NCI-H2081 (cell line): ENCODE measurements at regions not wholly inside any gene's neighbourhood (a gene's known extent, or its start where the extent isn't known, plus 50 kb on each side); places are given as distances from the start of the nearest gene placed in this dataset.
A peak's percentile ranks its signal among the peaks of the same experiment; 100 is the strongest.
"Not testable (repeated sequence)": the region's sequence is repeated elsewhere in the genome, so short reads cannot be mapped to it uniquely, and the experiment has no call there.

Experiments used
- DNase-seq, 2 experiments: peaks; one replicate each; lab custom pipeline; 2025; lab: John Stamatoyannopoulos, UW

DNA sequence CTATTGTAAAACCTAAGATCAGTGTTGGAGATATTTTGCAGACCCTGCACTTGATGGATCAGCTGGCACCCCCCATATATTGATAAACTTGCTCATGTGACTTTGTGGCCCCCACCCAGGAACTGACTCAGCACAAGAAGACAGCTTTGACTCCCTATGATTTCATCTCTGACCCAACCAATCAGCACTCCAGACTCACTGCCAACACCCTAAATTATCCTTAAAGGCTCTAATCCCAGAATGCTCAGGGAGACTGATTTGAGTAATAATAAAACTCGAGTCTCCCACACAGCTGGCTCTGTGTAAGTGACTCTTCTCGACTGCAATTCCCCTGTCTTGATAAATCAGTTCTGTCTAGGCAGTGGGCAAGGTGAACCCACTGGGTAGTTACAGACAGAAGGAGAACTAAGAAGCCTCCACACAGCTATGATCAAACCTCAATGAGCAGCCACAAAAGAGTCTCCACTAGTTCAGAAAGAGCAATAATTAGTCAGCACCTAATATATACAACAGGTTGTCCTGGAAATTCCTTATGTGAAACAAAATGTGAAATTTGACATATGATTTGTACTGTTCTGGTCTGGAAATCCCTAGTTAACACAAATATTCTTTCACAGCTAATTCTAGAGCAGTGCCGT is 52.2 kb downstream of the ACTL7B start:
- no peak for DNase-seq

DNA sequence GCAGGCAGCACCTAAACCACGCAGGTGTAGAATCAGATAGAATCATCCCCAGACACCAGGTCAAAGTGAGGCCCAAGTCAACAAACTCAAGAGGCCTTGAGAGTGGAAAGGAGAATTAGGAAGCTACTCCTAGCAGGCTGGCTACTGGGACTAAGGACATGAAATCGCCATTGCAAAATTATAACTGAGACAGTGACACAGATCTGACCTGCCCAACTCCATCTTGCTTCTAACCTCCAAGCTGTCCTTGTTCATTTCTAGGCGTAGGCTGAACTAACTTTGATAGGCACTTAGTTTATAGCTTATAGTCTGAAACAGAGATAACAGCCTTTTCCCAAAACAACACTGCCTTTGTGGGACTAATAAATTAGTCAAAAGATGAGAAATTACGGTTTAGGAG is 52.8 kb downstream of the ACTL7B start:
- no peak for DNase-seq

DNA sequence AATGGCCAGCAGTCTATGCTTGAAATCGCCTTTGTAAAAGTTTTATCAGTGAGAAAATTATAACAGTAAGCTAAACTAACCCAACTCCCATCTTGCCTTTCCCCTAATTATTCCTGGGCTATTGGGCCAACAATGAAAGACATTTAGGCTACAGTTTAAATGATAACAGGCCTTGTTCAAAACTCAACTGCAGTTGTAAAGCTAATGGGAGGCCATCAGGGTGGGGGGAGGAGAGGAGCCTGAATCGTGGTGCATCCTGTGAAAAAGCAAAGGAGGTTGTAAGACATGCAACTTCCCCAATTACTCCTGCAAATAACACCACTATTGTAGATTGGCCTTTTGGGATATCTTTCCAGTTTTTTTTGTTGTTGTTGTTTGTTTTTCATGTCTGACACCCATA is 53.8 kb downstream of the ACTL7B start:
- DNase-seq, result no peak

DNA sequence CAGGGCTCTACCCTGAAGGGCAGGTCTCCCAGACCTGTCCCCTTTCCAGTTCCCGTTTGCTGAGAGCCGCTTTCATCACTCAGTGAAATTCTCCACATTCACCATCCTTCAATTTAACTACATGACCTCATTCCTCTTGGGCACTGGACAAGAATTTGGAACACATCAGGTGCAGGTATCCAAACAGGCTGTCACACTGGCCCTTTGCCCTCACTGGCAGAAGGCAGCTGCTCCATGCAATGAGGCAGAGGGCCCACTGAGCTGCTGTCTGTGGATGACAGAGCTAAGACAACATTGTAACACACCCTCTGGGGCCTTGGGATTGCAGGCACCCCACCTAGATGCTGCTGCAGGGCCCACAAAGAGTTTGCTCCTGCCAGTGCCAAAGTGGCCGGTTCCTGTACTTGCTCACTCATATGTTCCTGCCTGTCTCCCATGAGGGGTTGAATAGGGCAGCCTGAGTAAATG is 55.1 kb downstream of the ACTL7B start:
- no peak for DNase-seq

DNA sequence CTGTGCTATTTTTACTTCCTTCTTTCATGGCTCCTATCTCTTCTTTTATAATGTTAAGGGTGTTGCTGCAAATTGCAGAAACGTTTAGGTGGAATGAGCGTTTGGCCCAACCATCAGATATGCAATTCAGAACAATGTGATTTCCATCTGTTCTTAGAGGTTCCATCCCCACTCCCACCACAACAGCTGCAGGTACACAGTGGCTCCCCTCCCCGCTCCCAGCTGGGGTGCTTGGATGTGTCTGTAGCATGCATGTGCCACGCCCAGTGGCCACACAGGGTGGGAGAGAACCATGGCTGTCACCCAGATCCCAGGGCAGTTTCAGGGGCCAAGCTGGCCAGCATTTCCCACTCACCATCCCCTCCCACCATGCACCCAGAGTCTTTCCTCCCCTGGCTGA is 62.2 kb downstream of the ACTL7B start:
- DNase-seq, result no peak

DNA sequence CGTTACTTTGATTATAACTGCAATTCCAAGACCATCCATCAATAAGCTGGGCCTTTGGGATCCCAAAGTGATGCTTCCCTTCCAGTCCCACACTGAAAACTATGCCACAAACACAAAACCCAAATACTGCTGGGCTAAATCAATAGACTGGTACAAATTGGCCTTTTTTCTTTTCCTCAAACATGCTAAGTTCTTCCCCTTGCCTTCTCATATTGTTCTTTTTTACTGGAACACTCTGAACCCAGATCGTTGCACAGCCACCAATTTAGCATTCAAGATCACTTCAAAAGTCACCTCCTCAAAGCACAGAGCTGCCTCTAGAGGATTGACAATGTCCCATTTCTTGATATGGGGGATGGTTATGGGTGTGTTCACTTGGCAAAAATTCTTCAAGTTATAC is 66.0 kb downstream of the ACTL7B start:
- DNase-seq, result no peak

DNA sequence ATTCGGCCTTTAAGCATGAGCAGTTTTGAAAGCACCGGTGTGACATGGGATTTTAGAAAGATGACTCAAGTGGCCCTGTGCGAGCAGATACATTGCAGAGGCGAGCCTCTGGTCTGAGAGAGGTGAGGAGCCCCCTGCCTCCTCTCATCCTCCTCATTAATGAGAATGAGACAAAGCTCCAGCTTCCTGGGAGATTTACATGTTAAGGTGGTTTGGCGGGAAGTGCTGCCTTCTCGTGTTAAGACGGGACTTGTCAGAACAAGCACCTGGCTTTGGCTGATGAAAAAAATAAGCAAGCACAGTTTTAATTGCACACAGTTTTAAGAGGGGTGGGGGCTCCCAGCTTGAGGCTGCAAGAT is 68.1 kb downstream of the ACTL7B start:
- DNase-seq, result no peak

DNA sequence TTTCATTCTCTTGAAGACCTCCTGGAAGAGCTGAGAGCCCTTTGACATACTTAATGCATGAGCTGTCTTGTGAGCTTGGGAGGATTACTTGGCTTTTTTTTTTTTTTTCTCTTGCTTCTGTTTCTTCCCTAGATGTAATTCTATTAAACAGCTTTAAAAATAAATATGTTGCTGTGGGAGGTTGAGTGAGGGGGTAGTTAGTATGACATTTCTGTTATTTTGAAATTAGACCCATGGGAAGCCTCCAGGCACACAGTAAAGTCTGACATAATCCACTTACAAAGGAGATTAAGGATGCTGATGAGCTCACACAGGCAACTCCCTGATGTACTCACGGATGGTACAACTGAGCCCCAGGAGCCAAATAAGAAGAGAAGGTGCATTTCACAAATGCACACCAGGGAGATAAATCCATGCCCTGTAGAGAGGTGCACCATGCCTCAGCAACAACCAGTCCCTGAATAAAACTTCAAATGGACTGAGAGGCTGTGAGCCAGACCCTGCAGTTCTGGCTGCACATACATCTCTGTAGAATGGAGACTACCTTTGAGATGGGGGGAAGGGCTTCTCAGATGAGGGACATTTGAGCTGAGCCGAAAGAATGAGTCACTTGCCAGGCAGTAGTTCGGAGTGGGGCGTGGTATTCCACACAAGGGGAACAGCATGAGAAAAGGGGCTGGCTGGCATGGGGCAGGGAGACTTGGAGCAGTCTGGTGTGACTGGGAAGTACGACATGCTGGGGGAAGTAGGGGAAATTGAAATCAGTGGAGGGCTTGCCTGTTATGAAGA is 68.7 kb downstream of the ACTL7B start:
- DNase-seq, result no peak

DNA sequence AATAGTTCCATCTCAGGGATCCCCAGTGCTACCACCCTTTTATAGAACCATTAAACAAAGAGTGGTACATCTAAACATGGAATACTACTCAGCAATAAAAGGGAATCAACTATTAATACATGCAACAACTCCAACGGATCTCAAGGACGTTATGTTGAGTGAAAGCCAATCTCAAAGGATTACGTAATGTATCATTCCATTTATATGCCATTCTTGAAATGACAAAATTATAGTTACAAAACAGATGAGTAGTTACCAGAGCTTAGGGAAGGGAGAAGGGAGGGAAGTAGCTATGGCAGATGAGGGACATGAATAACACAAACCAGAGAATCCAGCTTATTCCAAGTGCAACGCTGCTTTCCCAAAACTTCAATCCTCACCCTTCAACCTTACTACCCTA is 69.5 kb downstream of the ACTL7B start:
- no peak for DNase-seq

DNA sequence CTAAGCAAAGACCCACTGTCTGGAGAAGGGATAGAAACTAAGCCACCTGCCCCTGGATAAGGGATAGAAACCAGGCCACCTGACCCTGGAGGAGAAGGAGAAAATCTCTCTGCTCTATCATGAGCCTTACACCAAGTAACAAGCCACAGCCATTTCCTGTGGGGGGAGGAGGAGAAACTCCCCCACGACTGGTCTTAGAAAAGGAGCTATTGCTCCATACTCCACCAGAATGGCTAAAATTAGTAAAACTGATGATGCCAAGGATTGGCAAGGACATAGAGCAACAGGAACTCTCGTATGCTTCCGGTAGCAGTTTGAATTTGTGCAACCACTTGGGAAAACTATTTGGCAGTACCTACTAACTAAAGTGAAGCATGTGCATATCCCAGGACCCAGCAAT is 70.8 kb downstream of the ACTL7B start:
- no peak for DNase-seq

DNA sequence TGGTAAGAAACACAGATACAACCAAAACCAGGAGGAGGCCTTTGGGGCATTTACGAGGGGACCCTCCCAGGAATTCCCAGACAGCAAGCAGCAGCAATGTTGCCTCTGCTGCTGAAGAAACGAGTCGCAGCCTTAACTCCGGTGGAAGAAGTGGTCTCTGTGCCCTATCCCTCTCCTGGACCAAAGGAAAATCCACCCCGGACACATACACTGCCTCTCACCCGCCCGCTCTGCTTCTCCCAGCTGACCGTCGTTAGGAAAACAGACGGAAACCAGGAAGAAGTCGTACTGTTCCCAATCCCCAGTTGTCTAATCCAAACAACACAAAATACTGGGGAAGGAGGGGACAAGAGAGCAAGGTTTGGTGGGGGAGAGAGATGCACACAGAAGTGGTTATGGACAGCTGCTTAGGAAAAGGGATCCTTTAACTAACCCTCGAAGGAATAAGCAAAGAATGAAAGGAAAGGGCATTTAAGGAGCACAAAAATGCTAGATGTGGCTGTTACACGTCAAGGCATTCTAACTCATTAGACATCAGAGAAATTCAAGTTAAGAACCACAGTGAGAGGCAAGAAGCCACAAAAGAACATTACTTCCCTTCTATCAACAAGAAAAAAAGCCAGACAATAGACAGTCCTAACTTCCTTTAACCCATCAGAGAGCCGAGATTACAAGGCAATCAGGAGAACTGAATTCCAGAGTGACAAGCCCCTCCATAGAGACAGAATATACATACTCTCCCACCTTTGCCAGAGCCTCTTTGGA is 71.9 kb downstream of the ACTL7B start:
- no peak for DNase-seq

DNA sequence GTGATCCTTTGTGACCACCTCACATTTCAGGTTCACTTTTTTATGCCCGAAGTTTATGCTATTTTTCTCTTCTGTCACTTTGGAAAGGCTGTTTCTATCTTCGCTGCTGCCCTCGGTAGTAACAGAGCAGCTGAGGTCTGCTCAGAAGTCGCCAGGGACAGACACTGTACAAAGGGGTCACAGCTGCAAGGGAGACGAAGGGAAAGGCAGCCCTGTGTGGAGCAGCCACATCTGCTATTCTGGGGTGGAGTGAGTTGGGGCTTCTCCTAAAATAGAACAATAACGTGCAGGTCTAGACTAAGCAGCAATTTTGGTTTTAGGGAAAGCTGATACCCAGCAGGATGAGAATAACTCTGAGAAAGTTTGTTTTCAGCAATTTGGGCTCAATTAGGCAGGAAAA is 72.5 kb downstream of the ACTL7B start:
- no peak for DNase-seq

DNA sequence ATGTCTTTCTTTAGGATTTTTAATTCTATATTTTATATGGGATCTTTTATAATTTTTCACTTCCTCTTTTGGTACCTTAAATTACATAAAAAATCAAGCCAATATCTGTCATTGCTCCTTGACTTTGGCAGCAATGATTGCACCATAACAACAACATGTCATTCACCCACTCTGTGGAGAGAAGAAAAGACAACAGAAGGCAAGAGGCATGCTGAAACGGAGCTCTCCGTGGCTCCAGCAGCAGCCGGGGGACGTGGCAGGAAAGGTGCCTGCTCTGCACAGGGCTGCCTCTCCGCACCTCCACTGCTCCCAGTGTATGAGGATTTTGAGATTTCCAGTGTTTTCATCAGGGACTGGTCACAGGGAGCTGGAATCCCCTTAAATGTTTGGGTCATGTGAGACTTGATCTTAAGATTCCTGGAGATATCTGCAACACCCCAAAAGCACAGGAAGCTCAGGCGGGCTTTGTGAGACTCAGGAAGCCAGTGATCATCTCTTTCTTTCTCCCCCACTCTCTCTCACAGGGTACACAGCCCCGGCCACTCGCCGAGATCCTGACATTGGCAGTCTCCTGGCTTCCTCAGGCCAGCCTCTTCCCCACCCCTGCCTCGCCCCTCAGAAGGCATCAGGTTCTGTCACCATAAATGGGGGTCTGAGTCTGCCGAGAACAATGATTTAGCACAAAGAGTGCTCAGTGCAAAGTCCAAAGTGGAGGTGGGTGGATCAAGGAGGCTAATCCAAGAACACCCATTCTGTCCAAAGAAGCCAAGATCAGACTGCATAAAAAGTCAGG is 74.6 kb downstream of the ACTL7B start:
- no peak for DNase-seq

DNA sequence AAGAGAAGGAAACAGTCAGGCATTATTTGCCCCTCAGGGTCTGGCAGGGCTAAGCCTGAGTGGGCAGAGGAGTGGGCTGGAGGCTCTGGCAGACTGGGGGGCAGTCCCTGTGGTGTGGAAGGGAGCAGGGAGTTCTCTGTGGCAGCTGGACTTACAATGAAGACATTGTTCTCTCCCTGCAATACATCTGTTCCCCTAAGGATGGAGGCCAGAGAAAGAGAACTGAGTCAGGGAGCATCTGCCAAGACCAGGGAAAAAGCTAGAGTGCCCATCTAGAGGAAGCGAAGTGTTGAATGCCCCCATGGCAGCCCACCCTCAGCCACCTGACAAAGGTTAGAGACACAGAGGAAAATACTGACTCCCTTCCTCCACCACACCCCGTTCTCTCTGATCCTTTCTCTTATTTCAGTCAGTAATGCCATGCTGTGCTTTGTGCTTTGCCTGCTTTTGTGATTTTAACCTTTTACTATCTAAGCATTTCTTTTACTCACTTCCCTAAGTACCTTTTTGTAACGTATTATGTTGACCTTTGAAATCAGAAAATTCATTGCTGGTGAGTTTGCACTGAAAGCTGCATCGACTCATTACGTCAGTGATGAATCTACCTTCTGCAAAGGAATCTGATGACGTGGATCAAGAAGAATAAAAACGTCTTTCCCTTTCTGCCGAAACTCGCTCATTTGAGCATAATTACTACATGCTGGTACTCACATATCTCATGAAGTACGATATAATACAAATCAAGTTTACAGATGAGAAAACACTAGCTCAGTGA is 76.0 kb downstream of the ACTL7B start:
- no peak for DNase-seq

DNA sequence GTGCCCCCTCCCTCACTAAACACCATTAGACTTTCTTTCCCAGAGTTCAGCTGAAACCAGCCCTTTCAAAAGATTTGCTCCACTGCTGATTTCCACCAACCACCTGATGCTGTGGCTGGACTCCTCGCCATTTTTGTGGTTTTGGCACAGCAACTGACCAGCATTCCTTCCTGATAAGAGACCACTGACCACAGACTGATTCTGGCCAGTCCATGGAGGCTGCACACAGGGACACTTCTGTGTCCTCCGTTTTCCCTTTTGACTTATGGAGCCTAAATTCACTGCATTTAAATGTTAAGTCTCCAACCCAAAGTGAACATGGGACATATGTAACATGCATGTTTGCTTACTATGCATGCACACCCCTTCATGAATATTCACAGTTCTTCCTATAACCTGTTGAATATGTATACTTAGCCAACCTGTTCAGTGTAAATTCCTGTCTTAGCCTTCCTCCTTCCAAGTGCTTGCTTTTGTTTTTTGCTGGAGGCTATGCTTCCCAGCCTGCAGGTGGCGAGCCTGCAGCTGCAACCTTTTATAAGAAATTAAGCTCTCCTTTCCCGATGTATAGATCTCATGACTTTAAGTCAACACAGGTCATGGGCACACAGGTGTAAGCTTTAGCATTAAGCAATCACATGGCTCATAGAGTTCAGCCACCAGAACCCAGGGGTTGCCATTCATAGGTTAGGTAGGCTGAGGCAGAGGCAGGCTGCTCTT is 78.7 kb downstream of the ACTL7B start:
- no peak for DNase-seq

DNA sequence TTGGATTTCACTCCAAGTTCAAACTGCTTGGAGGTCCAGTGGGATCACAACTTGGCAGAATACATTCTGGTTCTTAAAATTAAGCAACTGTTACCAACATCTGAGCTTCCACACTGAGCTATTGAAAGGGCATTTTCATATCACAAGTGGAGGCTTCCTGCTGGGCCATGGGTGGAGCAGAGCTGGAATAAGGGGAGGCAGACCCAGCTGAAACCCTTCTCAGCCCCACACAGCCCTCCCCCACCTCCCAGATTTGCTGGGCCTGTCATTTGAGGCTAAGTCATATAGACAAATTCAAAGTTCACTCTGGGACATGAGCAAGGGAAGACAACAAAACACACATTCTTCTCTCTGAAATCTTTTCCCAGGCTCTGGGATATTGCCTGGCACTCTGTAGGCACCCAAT is 79.9 kb downstream of the ACTL7B start:
- DNase-seq, result no peak

DNA sequence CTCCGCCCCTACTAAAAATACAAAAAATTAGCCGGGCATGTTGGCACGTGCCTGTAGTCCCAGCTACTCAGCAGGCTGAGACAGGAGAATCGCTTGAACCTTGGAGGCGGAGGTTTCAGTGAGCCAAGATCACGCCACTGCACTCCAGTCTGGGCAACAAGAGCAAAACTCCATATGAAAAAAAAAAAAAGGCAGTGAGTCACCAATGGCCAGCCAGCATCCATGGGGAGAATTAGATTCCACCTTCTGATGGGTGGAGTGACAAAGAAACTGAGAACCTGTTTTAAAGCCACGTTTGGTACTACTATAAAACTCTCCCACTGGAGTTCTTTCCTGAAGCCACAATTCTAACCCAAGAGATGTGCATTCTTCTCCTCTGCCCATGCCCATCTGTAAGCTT is 81.7 kb downstream of the ACTL7B start:
- DNase-seq, result not testable (repeated sequence)

DNA sequence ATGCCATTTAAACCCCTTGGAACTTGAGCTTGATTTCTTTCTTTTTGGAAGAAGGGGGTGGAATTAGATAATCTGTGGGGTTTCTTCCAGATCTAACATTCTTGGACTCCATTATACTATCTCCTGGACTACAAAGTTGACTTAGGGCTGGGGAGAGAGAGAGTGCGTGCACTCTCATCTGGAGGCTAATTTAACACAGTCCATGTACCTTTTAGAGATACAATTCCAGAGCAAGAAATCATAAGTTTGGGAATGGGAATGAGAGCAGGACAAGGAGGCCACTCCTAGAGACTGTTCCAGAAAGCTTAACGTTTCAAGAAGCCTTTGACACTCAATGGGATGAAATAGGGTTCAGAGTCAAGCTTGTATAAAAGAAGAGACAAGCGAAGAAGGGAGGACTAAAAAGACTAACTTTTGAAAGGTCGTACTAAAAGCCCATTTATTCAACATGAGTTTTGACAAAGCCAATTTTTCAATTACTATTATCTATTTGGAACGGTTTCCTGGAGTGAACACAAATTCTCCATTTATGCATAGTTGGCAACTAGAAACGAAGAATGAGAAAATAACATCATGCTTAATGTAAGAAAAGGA is 83.4 kb downstream of the ACTL7B start:
- DNase-seq, result no peak

DNA sequence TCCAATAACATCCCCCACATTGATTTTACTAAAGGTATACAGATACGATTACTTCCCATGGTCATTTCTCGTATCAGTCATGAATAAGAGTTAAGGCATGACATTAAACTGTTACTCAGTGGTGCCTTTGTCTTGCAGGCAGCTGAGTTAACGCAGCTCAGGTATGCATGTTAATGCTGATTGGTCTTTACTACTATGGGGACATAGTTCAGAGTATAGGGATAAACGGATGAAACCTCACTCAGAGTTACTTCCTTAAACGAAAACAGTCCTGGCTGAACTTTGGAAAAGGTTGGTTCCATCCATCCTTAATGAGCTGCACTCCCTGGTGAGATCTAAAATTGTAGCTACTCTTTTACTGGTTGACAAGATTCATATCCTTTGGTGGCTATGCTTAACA is 87.0 kb downstream of the ACTL7B start:
- DNase-seq, result no peak

DNA sequence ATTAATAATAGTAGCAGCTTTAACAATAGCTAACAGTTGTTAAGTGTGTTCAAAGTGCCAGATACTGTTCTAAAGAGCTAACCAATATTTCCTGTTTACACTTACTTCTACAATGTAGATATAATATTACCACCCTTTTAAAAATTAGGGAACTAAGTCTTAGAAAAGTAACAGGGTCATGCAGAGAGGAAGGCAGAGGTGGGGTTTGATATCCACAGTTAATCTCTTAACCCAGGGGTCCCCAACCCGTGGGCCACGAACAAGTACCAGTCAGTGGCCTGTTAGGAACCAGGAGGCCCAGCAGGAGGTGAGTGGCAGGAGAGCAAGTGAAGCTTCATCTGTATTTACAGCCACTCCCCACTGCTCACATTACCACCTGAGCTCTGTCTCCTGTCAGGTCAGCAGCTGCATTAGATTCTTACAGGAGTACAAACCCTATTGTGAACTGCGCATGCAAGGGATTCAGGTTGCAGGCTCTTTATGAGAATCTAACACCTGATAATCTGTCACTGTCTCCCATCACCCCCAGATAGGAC is 89.1 kb downstream of the ACTL7B start:
- peak; percentile 24 to 80 for DNase-seq
